AG04450 (cell line): ENCODE measurements at regions not wholly inside any gene's neighbourhood (a gene's known extent, or its start where the extent isn't known, plus 50 kb on each side); places are given as distances from the start of the nearest gene placed in this dataset.

Source experiments
- CTCF ChIA-PET: fragments of 300-600, 350-600 bp; formaldehyde crosslinking; extraction: SDS; loops from one replicate; lab custom pipeline; 2022; ENCODE audit warnings: antibody characterized with exemption, inconsistent platforms; lab: Charles Lee
- POLR2A ChIA-PET: fragments of 350-600 bp; formaldehyde crosslinking; extraction: SDS; loops from one replicate; lab custom pipeline; 2021; ENCODE audit warnings: antibody characterized with exemption, inconsistent platforms; lab: Yijun Ruan, JAX
- DNase-seq: peaks from one replicate; pipeline ENCODE4 v3.0.0-alpha.2; 2011; ENCODE audit warnings: low read depth, low spot score
- H3K27ac ChIP-seq: one replicate; pipeline ENCODE4 v1.5.1; 2012; ENCODE audit warnings: low read depth, low read length, control low read depth
- H3K27me3 ChIP-seq: one replicate; pipeline ENCODE4 v1.6.0; 2012; ENCODE audit warnings: low read length; ENCODE audit not compliant: control insufficient read depth, insufficient read depth
- H3K4me3 ChIP-seq: 2 replicates; pipeline ENCODE4 v1.5.1; 2011; ENCODE audit warnings: mild to moderate bottlenecking, low read depth, low read length, control low read depth
- H3K9me3 ChIP-seq: 2 replicates; pipeline ENCODE4 v1.5.1; 2012; ENCODE audit warnings: low read length; ENCODE audit not compliant: control insufficient read depth, insufficient read depth
- CTCF ChIP-seq: IDR thresholded peaks from 2 replicates; pipeline ENCODE4 v1.5.1; 2011; ENCODE audit warnings: low read depth, low read length, control low read depth, inconsistent platforms

- ChIA-PET POLR2A (no interaction called here), CTCF (no interaction called here)
- no peak for DNase-seq
- Histone ChIP-seq H3K27ac (no peak overlapping the region), H3K4me3 (no peak overlapping the region), H3K9me3 (no peaks in the 10 kb centered on the region), H3K27me3 (peaks cover 30% of the 10 kb centered on the region)
- TF ChIP-seq CTCF = no peak
These were observed 309.0 kb upstream of the PROK2 start for GRCh38 chr3:72093992-72094334.

GRCh38 chr3:72093270-72093991, 308.5 kb upstream of the PROK2 start:
- Histone ChIP-seq H3K27me3 (peaks cover 24% of the 10 kb centered on the region), H3K9me3 (no peaks in the 10 kb centered on the region), H3K27ac (no peak overlapping the region), H3K4me3 (no peak overlapping the region)
- CTCF ChIA-PET = interaction anchor here (0.7 kb wide), 1 partner anchor 1351 kb away, joined by 3 read pairs; no protein-coding TSS in a partner anchor
- TF ChIP-seq CTCF = no peak
- POLR2A ChIA-PET = no interaction called here
- DNase-seq = no peak

GRCh38 chr3:72092778-72093177, 307.8 kb upstream of the PROK2 start:
- H3K9me3 ChIP-seq = no peaks in the 10 kb centered on the region
- no peak overlapping the region for H3K27ac ChIP-seq
- TF ChIP-seq CTCF = no peak
- no peak overlapping the region for H3K4me3 ChIP-seq
- DNase-seq = no peak
- ChIA-PET POLR2A (no interaction called here), CTCF (no interaction called here)
- peaks cover 19% of the 10 kb centered on the region for H3K27me3 ChIP-seq

GRCh38 chr3:72088486-72089025, 303.6 kb upstream of the PROK2 start:
- no peak overlapping the region for H3K27ac ChIP-seq
- CTCF ChIA-PET = no interaction called here
- TF ChIP-seq CTCF = no peak
- DNase-seq = no peak
- POLR2A ChIA-PET = no interaction called here
- no peak overlapping the region for H3K4me3 ChIP-seq
- H3K27me3 ChIP-seq = peaks cover 10% of the 10 kb centered on the region
- no peaks in the 10 kb centered on the region for H3K9me3 ChIP-seq

- CTCF ChIA-PET = no interaction called here
- Histone ChIP-seq H3K4me3 (no peak overlapping the region), H3K27me3 (peaks cover 7% of the 10 kb centered on the region), H3K27ac (no peak overlapping the region), H3K9me3 (no peaks in the 10 kb centered on the region)
- TF ChIP-seq CTCF = no peak
- DNase-seq = no peak
- POLR2A ChIA-PET = no interaction called here
These were observed 302.5 kb upstream of the PROK2 start for GRCh38 chr3:72087420-72087819.
